8988T (cell line): ENCODE measurements at regions not wholly inside any gene's neighbourhood (a gene's known extent, or its start where the extent isn't known, plus 50 kb on each side); places are given as distances from the start of the nearest gene placed in this dataset.

Source experiments
- DNase-seq: peaks from one replicate; pipeline ENCODE4 v3.0.0; 2011

- no peak for DNase-seq
These were observed 63.0 kb upstream of the IGLL5 start for GRCh38 chr22:22824340-22825212.

GRCh38 chr22:22825213-22825593 is 62.4 kb upstream of the IGLL5 start:
- DNase-seq = no peak

- DNase-seq = no peak
These were observed 60.3 kb upstream of the IGLL5 start for GRCh38 chr22:22827187-22827939.

GRCh38 chr22:22830193-22830592 is 57.4 kb upstream of the IGLL5 start:
- DNase-seq = no peak

- no peak for DNase-seq
These were observed 56.5 kb upstream of the IGLL5 start for GRCh38 chr22:22830957-22831688.

GRCh38 chr22:22833059-22833458 is 54.6 kb upstream of the IGLL5 start:
- DNase-seq = no peak

- DNase-seq = no peak
These were observed 54.1 kb upstream of the IGLL5 start for GRCh38 chr22:22833488-22833887.

GRCh38 chr22:22834204-22834603 is 53.4 kb upstream of the IGLL5 start:
- no peak for DNase-seq

GRCh38 chr22:22834783-22835182 is 52.8 kb upstream of the IGLL5 start:
- DNase-seq = no peak

GRCh38 chr22:22835242-22835641 is 52.4 kb upstream of the IGLL5 start:
- DNase-seq = no peak

GRCh38 chr22:22835771-22836291 is 51.8 kb upstream of the IGLL5 start:
- DNase-seq = no peak

- DNase-seq = no peak
These were observed 51.0 kb upstream of the IGLL5 start for GRCh38 chr22:22836635-22837034.
